AG20443 (cell line): ENCODE measurements at regions not wholly inside any gene's neighbourhood (a gene's known extent, or its start where the extent isn't known, plus 50 kb on each side); places are given as distances from the start of the nearest gene placed in this dataset.
"Not testable (repeated sequence)": the region's sequence is repeated elsewhere in the genome, so short reads cannot be mapped to it uniquely, and the experiment has no call there.

ENCODE experiments used
- DNase-seq: peaks from one replicate; pipeline ENCODE4 v3.0.0; 2012; ENCODE audit warnings: low spot score, mixed read lengths

DNA sequence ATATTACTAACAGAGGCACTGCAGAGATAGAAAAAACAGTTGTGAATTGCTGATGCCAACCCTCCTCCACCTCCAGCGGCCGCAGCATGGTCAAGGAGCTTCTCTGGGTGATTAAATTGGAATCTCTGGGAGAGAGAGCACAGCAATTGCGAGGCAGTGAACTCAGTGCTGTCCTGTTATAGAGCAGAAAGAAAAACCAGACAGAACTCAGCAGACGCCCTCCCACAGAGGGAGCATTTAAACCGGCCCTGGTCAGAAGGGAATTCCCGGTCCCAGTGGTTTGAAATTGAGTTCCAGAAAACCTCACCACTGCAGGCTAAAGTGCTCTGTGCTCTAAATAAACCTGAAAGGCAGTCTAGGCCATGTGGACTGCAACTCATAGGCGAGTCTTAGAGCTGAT is 175.4 kb downstream of the SQOR start:
- DNase-seq = no peak

DNA sequence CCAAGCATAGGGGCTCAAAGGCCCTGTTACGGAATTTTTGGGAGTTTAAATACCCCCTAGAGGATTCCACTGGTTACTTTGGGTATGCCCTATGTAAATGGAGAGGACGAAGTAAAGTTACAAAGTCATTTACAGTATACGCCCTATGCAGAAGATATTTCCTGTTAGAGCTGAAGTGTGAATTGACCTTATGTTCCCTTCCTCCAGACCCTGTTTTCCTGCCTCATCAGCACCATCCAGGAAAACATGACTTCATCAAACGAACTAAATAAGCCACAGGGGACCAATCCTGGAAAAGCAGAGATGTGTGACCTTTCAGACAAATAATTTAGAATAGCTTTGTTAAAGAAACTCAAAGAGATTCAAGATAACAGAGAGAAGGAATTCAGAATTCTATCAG is 177.4 kb downstream of the SQOR start:
- DNase-seq = no peak

- DNase-seq = not testable (repeated sequence)
Observed at GRCh38 chr15:45817578-45817977, 182.7 kb downstream of the SQOR start.

DNA sequence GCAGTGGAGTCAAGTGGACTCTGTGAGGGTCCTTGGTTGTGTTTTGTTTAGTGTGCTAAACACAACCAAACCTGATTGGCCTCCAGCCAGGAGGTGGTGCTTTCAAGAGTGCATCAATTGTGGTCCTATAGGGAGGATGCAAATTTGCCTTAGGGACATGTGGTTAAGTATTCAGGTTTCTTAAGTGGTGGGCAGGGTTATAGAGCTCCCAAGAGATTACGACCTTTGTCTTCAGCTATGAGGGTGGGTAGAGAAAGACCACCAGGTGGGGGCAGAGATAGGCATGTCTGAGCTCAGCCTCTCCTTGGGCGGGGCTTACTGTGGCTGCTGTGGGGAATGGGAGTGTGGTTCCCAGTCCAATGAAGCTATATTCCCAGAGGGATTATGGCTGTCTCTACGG is 186.6 kb downstream of the SQOR start:
- DNase-seq = no peak

DNA sequence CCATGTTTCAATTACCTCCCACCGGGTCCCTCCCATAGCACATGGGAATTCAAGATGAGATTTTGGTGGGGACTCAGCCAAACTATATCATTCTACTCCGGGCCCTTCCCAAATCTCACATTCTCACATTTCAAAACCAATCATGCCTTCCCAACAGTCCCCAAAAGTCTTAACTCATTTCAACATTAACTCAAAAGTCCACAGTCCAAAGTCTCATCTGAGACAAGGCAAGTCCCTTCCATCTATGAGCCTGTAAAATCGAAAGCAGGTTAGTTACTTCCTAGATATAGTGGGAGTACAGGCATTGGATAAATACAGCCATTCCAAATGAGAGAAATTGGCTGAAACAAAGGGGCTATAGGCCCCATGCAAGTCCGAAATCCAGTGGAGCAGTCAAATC is 188.1 kb downstream of the SQOR start:
- not testable (repeated sequence) for DNase-seq

DNA sequence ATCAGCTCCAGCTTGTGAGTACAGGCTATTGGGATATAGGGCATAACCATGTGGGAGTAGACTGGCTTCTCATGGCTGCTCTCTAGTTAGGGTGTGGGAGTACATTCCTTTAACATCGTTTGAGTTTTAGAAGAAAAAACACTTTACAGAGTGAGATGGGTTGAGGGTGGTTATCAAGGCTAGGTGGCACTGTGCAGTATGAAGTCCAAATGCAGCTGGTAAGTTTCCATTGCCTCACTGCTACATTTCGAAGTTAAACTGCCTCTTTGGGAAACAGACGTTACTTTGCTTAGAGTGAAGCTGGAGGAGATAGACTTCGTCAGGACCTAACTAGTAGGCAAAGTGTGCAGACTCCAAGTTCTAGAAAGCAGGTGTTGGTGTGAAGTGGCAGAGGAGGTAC is 192.4 kb downstream of the SQOR start:
- no peak for DNase-seq

- no peak for DNase-seq
Observed at GRCh38 chr15:45827766-45828165, 192.9 kb downstream of the SQOR start.

DNA sequence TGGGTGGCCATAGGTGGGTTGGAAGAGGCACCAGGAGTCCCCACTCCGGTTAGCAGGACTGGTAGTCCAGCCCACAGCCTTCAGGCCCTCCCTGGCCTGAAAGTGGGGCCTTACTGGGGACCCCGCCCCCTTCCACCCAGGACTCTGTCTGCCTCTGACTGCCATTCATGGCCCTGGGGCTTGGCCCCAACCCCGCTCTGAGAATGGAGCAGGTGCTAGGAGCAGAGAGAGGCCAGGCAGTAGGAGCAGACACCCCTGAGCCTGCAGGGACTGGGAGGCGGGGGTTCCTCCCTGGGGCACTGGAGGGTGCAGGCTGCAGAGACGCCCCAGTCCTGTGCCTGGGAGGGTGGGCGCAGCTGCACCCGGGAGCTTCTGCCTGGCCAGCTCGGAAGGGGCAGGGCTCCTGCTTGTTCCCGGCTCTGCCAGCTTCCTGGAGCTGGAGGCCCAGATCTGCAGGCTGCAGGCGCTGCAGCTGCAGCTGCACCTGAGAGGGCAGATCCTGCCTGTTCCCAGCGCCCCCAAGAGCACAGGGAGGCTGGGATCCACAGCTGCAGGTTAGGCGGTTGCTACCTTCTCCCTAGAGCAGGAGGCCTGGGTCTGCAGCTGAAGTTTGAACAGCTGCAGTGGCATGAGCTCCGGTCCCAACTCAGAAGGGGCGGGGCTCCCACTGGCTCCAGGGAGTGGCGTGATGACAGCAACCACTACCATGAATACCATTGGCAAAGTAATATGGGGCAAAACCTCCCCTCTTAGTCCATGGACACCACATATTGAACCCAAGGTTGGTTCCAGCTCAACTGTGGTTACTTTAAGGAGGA is 194.7 kb downstream of the SQOR start:
- DNase-seq = no peak

GRCh38 chr15:45831787-45832186 is 197.0 kb downstream of the SQOR start:
- DNase-seq = no peak

DNA sequence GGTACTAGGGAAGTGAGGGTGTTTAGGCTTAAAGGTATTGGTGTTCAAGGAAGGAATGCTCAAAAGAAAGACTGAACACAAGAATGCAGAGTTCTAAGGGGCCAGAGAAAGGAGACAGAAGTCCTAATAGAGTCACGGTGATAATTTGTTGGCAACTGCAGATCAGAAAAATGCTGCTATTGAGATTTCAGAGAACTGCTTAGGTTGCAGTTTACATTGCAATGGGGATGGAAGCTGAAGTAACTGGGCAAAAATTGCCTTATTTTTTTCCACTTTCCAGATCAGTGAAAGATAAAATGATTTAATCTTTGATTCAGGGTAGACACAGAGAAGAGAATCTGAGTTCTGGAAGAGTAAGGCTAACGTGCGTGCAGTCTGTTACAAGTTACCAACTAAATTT is 199.8 kb downstream of the SQOR start:
- no peak for DNase-seq

GRCh38 chr15:45842151-45842550 is 207.3 kb downstream of the SQOR start:
- DNase-seq = no peak

GRCh38 chr15:45847645-45848044 is 212.8 kb downstream of the SQOR start:
- no peak for DNase-seq

GRCh38 chr15:45849136-45849535 is 214.3 kb downstream of the SQOR start:
- DNase-seq = no peak

DNA sequence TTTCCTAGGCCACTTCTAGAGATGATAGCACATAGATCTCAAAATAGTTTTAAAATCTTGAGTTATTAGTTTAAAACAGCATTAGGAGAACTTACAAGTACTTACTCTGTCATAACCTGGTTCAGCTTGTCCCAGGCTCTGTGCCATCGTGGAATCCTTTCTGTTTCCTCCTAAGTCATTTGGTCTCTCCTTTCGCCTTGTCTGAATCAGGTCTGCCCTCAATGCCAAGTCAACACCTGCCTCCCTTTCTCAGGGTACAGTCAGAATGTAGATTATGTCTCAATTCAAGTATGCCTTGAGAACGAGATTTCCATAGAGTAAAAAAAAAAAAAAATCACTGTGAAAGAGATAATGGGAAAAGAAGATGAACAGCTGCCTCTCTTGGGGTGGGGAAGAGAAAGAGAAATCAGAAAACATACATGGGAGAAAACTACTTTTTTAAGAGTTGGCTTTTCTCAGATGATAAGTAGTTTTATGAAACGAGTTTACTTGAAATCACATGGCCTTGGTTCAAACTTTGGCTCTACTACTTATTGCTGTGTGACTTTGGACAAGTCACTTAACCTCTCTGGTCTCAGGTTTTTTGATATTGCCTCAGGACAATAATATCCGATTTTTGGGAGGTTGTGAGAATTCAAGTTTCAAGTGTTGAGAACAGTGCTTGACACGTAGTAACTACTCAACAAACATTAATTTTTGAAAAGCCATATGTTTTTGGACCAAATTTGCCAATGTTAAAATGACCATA is 219.8 kb downstream of the SQOR start:
- no peak for DNase-seq

DNA sequence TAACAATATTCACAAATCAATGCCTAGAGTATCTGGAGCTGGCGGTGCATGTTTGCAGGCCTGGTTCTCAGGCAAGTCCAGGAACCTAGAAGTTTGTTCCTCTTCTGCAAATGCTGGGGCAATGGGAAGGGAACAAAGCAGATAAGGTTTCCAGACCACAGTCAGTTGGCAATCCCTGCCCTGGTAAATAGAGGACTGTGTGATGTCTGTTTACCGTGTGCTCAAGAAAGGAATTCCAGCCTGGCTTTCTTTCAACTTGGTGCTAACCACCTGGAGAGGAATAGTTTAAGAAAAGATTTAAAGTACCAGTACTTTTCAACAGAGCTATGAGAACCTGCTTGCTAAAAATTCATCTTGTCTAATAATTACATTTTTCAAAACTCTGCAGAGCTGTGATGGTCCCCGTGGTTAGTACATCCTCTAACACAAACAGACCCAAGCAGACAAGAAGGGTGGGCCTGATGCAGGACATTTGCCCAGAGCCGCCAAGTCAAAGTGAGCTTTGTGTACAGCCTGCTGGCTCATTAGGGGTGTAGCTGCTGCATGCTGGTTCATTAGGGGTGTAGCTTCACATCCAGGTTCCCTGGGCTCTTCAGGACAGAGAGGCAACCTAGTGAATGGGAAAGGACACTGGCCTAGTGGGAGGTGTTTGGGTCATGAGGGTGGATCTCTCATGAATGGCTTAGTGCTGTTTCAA is 220.5 kb downstream of the SQOR start:
- no peak for DNase-seq

DNA sequence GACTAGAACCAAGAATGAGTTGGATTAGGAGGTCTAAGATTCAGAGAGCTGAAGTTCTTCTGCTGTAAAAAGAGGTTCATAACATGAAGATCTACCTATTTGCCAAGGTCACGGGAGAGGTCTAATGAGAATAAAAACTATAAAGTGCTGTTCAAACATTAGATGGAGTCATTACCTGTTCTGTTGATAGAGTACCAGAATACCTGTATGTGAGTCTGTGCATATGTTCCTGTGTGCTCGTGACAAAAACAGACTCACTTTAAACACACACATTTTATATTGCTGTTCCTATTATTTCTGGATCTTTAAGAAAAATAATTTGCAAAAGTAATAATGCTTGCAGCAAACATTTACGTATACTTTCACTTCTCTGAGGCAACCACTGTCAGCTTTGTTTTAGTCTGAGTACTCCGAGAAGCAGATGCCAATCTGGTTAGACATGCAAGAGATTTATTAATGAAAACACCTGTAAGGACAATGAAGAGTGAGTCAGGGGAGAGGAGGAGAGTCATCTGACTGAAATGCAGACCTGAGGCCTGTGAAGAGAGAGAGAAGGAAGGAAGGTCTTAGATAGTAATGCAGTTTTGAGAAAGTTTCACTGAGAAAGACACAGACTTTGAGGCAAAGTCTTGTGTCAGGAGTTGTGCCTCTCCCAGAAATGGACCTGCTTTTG is 221.2 kb downstream of the SQOR start:
- DNase-seq = no peak

- DNase-seq = no peak
Observed at GRCh38 chr15:45857291-45857690, 222.5 kb downstream of the SQOR start.

- no peak for DNase-seq
Observed at GRCh38 chr15:45858491-45858890, 223.7 kb downstream of the SQOR start.

DNA sequence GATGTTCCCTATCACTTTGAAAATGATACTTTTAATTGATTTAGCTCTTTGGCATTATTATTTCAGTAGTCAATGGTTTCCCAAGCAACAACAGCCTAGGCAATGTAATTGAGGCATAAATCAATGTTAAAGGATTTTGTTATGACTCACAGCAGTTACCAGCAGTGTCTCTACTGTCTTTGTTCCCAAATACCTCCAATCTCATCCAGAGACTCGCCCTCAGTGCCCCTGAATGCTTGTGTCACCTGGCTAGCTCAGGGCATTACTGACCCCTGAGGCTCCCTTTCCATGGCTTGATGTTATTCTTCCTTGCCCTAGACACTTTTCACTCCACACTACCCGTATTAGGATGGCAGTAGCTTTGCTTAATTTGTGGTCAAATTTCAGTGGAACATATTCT is 227.2 kb downstream of the SQOR start:
- no peak for DNase-seq

DNA sequence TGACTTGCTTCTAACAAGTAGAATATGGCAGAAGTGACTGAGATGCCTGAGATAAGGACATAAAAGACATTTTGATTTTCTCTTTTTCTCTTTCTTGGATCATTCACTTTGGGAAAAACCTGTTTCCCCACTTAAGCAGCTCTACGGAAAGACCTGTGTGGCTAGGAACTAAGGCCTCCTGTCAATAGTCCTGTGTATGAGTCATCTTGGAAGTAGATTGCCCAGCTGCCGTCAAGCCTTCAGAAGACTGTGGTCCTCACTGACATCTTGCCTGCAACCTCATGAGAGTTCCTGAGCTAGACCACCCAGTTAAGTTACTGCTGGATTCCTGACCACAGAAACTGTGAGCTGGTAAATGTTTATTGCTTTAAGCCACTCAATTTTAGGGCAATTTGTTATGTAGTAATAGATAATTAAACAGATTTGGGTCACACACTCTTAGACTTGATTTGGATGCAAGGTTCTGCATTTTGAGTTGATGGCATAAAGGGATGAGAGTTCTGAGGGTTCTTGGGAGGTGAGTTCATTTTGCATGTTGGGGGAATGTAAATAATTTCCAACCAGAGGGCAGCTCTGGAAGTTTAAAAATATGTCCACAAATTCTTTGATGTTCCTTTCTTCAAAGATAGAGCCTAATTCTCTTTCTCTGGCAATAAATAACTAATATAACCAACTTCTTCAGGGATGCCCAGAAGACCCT is 229.2 kb downstream of the SQOR start:
- DNase-seq = no peak

- DNase-seq = no peak
Observed at GRCh38 chr15:45866616-45867015, 231.8 kb downstream of the SQOR start.

DNA sequence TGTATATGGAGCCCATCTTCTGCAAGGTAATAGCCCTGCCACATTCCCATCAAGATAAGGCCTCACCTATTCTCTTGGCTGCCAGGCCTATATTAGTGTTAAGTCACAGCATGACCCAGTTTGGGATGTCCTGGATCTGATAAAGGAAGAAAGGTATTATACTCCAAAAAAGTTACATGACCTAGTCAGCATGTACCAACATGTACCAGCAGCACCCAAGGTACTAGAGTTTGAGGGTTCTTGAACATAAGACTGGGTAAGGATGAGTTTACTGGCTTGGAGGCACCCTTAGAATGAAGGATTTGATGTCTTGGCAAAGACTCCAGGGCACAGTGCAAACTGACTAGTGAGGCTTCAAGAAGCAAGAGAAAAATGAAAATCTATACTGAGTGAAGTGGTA is 232.5 kb downstream of the SQOR start:
- no peak for DNase-seq
